ENCODE measurements at regions not wholly inside any gene's neighbourhood (a gene's known extent, or its start where the extent isn't known, plus 50 kb on each side); places are given as distances from the start of the nearest gene placed in this dataset.

DNA sequence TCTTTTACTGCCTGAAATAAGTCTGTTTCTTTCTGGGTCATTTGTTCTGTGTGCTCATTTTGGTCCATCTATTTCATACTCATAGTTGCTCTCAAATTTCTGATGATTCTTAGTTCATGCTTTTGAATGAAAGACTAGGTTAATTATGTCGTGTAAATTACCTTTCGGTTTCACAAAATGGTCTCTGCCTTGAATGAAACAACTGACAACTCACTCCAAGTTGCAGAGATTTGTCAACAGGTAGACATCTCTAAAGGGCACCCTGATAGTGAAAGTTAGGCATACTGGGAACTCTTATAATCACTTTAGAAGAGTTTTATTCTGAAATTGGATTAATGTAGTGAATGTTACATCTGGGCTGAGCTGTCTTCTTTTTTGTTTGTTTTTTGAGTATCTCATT is 726.9 kb downstream of the PDHA2 start:
- intact Hi-C loops (cut with micrococcal nuclease; ENCODE audit: unreplicated experiment), result no loop called here
- no peak for TF ChIP-seq CTCF (IDR thresholded peaks at IDR 0.05; ENCODE audit: unreplicated experiment)
- Mint-ChIP-seq H3K4me3 (ENCODE audit: low read depth, unreplicated experiment) (no peak overlapping the region), H3K36me3 (ENCODE audit: insufficient read depth, unreplicated experiment) (no peaks in the 10 kb centered on the region), H3K9me3 (ENCODE audit: low read depth, unreplicated experiment) (no peaks in the 10 kb centered on the region), H3K27me3 (ENCODE audit: unreplicated experiment) (no peaks in the 10 kb centered on the region), H3K27ac (ENCODE audit: unreplicated experiment) (no peak overlapping the region), H3K4me1 (ENCODE audit: low read depth, unreplicated experiment) (no peaks in the 10 kb centered on the region)
- no peak for DNase-seq
- CTCF ChIA-PET, result no interaction called here
- BruUV-seq (replicated peaks), result no TSS peak

GRCh38 chr4:96585304-96585703 is 745.4 kb downstream of the PDHA2 start:
- DNase-seq, result no peak
- Mint-ChIP-seq H3K27me3 (ENCODE audit: unreplicated experiment) (no peaks in the 10 kb centered on the region), H3K36me3 (ENCODE audit: insufficient read depth, unreplicated experiment) (no peaks in the 10 kb centered on the region), H3K4me1 (ENCODE audit: low read depth, unreplicated experiment) (no peaks in the 10 kb centered on the region), H3K4me3 (ENCODE audit: low read depth, unreplicated experiment) (no peak overlapping the region), H3K9me3 (ENCODE audit: low read depth, unreplicated experiment) (no peaks in the 10 kb centered on the region), H3K27ac (ENCODE audit: unreplicated experiment) (no peak overlapping the region)
- intact Hi-C loops (cut with micrococcal nuclease; ENCODE audit: unreplicated experiment), result no loop called here
- CTCF ChIA-PET, result no interaction called here
- BruUV-seq (replicated peaks), result no TSS peak
- TF ChIP-seq CTCF (IDR thresholded peaks at IDR 0.05; ENCODE audit: unreplicated experiment), result no peak

- Mint-ChIP-seq H3K36me3 (ENCODE audit: insufficient read depth, unreplicated experiment) (no peaks in the 10 kb centered on the region), H3K4me3 (ENCODE audit: low read depth, unreplicated experiment) (no peak overlapping the region), H3K4me1 (ENCODE audit: low read depth, unreplicated experiment) (peaks cover 16% of the 10 kb centered on the region), H3K9me3 (ENCODE audit: low read depth, unreplicated experiment) (no peaks in the 10 kb centered on the region), H3K27ac (ENCODE audit: unreplicated experiment) (peak overlapping the region; percentile 64), H3K27me3 (ENCODE audit: unreplicated experiment) (no peaks in the 10 kb centered on the region)
- DNase-seq, result peak; percentile 53
- intact Hi-C loops (cut with micrococcal nuclease; ENCODE audit: unreplicated experiment), result no loop called here
- BruUV-seq (replicated peaks), result no TSS peak
- TF ChIP-seq CTCF (IDR thresholded peaks at IDR 0.05; ENCODE audit: unreplicated experiment), result no peak
- CTCF ChIA-PET, result interaction anchor here (0.6 kb wide), 1 partner anchor 310 kb away, joined by 3 read pairs; no protein-coding TSS in a partner anchor
Observed at GRCh38 chr4:96593422-96593821, 753.5 kb downstream of the PDHA2 start.

GRCh38 chr4:96598465-96598864 is 758.6 kb downstream of the PDHA2 start:
- BruUV-seq (replicated peaks), result no TSS peak
- no peaks in the 10 kb centered on the region for H3K27me3 Mint-ChIP-seq (ENCODE audit: unreplicated experiment)
- CTCF ChIA-PET, result no interaction called here
- H3K9me3 Mint-ChIP-seq (ENCODE audit: low read depth, unreplicated experiment), result no peaks in the 10 kb centered on the region
- TF ChIP-seq CTCF (IDR thresholded peaks at IDR 0.05; ENCODE audit: unreplicated experiment), result no peak
- peaks cover 7% of the 10 kb centered on the region for H3K4me1 Mint-ChIP-seq (ENCODE audit: low read depth, unreplicated experiment)
- no peak overlapping the region for H3K27ac Mint-ChIP-seq (ENCODE audit: unreplicated experiment)
- DNase-seq, result no peak
- H3K36me3 Mint-ChIP-seq (ENCODE audit: insufficient read depth, unreplicated experiment), result no peaks in the 10 kb centered on the region
- H3K4me3 Mint-ChIP-seq (ENCODE audit: low read depth, unreplicated experiment), result no peak overlapping the region
- intact Hi-C loops (cut with micrococcal nuclease; ENCODE audit: unreplicated experiment), result no loop called here
